H9 (cell line): ENCODE measurements at regions not wholly inside any gene's neighbourhood (a gene's known extent, or its start where the extent isn't known, plus 50 kb on each side); places are given as distances from the start of the nearest gene placed in this dataset.

Experiments used
- DNase-seq: peaks from one replicate; pipeline ENCODE4 v3.0.0-alpha.2; 2017
- H2AFZ ChIP-seq: one replicate; pipeline ENCODE4 v1.6.1; 2013; ENCODE audit warnings: mild to moderate bottlenecking, low read length, control low read depth, moderate library complexity
- H2AK5ac ChIP-seq: 2 replicates; pipeline ENCODE4 v1.6.1; 2013; ENCODE audit warnings: low read length, control low read depth, mixed read lengths; ENCODE audit not compliant: insufficient read length
- H2BK120ac ChIP-seq: one replicate; pipeline ENCODE4 v1.6.1; 2013; ENCODE audit warnings: low read depth, mild to moderate bottlenecking, low read length, control low read depth, inconsistent platforms; ENCODE audit not compliant: poor library complexity, severe bottlenecking
- H2BK12ac ChIP-seq: 2 replicates; pipeline ENCODE4 v1.6.1; 2013; ENCODE audit warnings: low read length, control low read depth, mixed read lengths, low read depth; ENCODE audit not compliant: insufficient read length
- H2BK15ac ChIP-seq: 2 replicates; pipeline ENCODE4 v1.6.1; 2013; ENCODE audit warnings: low read depth, low read length, control low read depth
- H2BK20ac ChIP-seq: one replicate; pipeline ENCODE4 v1.6.1; 2013; ENCODE audit warnings: low read depth, mild to moderate bottlenecking, low read length, control low read depth, inconsistent platforms; ENCODE audit not compliant: poor library complexity, severe bottlenecking
- H2BK5ac ChIP-seq: 2 replicates; pipeline ENCODE4 v1.6.1; 2013; ENCODE audit warnings: low read length, control low read depth, mixed read lengths; ENCODE audit not compliant: insufficient read length
- H3K14ac ChIP-seq: 2 replicates; pipeline ENCODE4 v1.6.1; 2013; ENCODE audit warnings: low read length, control low read depth; ENCODE audit not compliant: insufficient read depth
- H3K18ac ChIP-seq: 2 replicates; pipeline ENCODE4 v1.6.1; 2013; ENCODE audit warnings: low read depth, mild to moderate bottlenecking, mixed read lengths, low read length, control low read depth; ENCODE audit not compliant: insufficient read length
- H3K23ac ChIP-seq: 2 replicates; pipeline ENCODE4 v1.6.1; 2013; ENCODE audit warnings: low read length, control low read depth, mixed read lengths, low read depth; ENCODE audit not compliant: insufficient read length
- H3K23me2 ChIP-seq: 2 replicates; pipeline ENCODE4 v1.6.1; 2013; ENCODE audit warnings: low read depth, mild to moderate bottlenecking, mixed read lengths, low read length, control low read depth; ENCODE audit not compliant: insufficient read length, poor library complexity, severe bottlenecking
- H3K27ac ChIP-seq: 2 replicates; pipeline ENCODE4 v1.5.1; 2013; ENCODE audit warnings: low read length, control low read depth, mixed read lengths, low read depth; ENCODE audit not compliant: insufficient read length
- H3K27me3 ChIP-seq: 2 replicates; pipeline ENCODE4 v1.6.1; 2013; ENCODE audit warnings: low read length, control low read depth, inconsistent platforms; ENCODE audit not compliant: insufficient read depth
- H3K4ac ChIP-seq: 2 replicates; pipeline ENCODE4 v1.6.1; 2013; ENCODE audit warnings: low read depth, mild to moderate bottlenecking, control low read depth, inconsistent platforms, low read length, moderate library complexity
- H3K4me1 ChIP-seq: 2 replicates; pipeline ENCODE4 v1.6.1; 2013; ENCODE audit warnings: low read length, control low read depth, inconsistent platforms; ENCODE audit not compliant: insufficient read depth
- H3K4me2 ChIP-seq: 2 replicates; pipeline ENCODE4 v1.6.1; 2013; ENCODE audit warnings: low read length, control low read depth, mixed read lengths; ENCODE audit not compliant: insufficient read length, insufficient read depth
- H3K56ac ChIP-seq: 2 replicates; pipeline ENCODE4 v1.6.1; 2013; ENCODE audit warnings: low read depth, mild to moderate bottlenecking, mixed read lengths, low read length, control low read depth; ENCODE audit not compliant: insufficient read length
- H3K79me1 ChIP-seq: 2 replicates; pipeline ENCODE4 v1.6.1; 2013; ENCODE audit warnings: low read depth, mild to moderate bottlenecking, moderate library complexity, low read length, control low read depth, inconsistent platforms; ENCODE audit not compliant: insufficient read depth, poor library complexity, severe bottlenecking
- H3K79me2 ChIP-seq: 2 replicates; pipeline ENCODE4 v1.6.1; 2013; ENCODE audit warnings: low read length, control low read depth, inconsistent platforms; ENCODE audit not compliant: insufficient read depth
- H3K9ac ChIP-seq: 2 replicates; pipeline ENCODE4 v1.6.1; 2013; ENCODE audit warnings: low read length, control low read depth, mixed read lengths; ENCODE audit not compliant: insufficient read length; ENCODE audit errors: extremely low read depth
- H3K9me3 ChIP-seq: one replicate; pipeline ENCODE4 v1.6.1; 2013; ENCODE audit warnings: low read depth, low read length, inconsistent platforms; ENCODE audit not compliant: control insufficient read depth
- H3T11ph ChIP-seq: one replicate; pipeline ENCODE4 v1.6.1; 2013; ENCODE audit warnings: mild to moderate bottlenecking, low read length, control low read depth, inconsistent platforms
- H4K20me1 ChIP-seq: one replicate; pipeline ENCODE4 v1.6.1; 2013; ENCODE audit not compliant: control insufficient read depth, insufficient read length, insufficient read depth
- H4K5ac ChIP-seq: 2 replicates; pipeline ENCODE4 v1.6.1; 2013; ENCODE audit warnings: low read depth, mild to moderate bottlenecking, mixed read lengths, low read length, control low read depth; ENCODE audit not compliant: insufficient read length
- H4K8ac ChIP-seq: replicated peaks from 2 replicates; pipeline ENCODE4 v1.6.1; 2013; ENCODE audit warnings: low read length, control low read depth, mixed read lengths, low read depth; ENCODE audit not compliant: insufficient read length
- H4K91ac ChIP-seq: 2 replicates; pipeline ENCODE4 v1.6.1; 2013; ENCODE audit warnings: low read depth, mild to moderate bottlenecking, moderate library complexity, mixed read lengths, low read length, control low read depth; ENCODE audit not compliant: insufficient read length
- H3K27ac Mint-ChIP-seq, 3 experiments: 2 replicates in 2 of 3; 3 replicates in 1 of 3; pipeline ENCODE4 v1.8.0; 2020 to 2021; ENCODE audit warnings: mixed read lengths in 3 of 3, mild to moderate bottlenecking in 1 of 3, moderate library complexity in 1 of 3
- H3K27me3 Mint-ChIP-seq: 2 replicates; pipeline ENCODE4 v1.8.0; 2021; ENCODE audit warnings: low read depth, mild to moderate bottlenecking, moderate library complexity, mixed read lengths
- H3K36me3 Mint-ChIP-seq, 3 experiments: 2 replicates in 2 of 3; 3 replicates in 1 of 3; pipeline ENCODE4 v1.8.0; 2020 to 2021; ENCODE audit warnings: low read depth in 3 of 3, mixed read lengths in 3 of 3; ENCODE audit not compliant: insufficient read depth in 1 of 3
- H3K4me1 Mint-ChIP-seq, 2 experiments: 2 replicates each; pipeline ENCODE4 v1.8.0; 2020; ENCODE audit warnings: mixed read lengths in 2 of 2
- H3K4me3 Mint-ChIP-seq, 2 experiments: 2 replicates in 1 of 2; 3 replicates in 1 of 2; pipeline ENCODE4 v1.8.0; 2020 to 2021; ENCODE audit warnings: mild to moderate bottlenecking in 2 of 2, mixed read lengths in 2 of 2, moderate library complexity in 1 of 2
- H3K9me3 Mint-ChIP-seq, 2 experiments: 2 replicates in 1 of 2; 3 replicates in 1 of 2; pipeline ENCODE4 v1.8.0; 2020; ENCODE audit warnings: mild to moderate bottlenecking in 2 of 2, mixed read lengths in 2 of 2, moderate library complexity in 1 of 2
- WGBS: extraction: QIAGEN DNeasy Blood & Tissue Kit; methylation state at CpG from one replicate; pipeline ENCODE4 v1.1.7; 2013; ENCODE audit warnings: missing lambda C conversion rate, low lambda C conversion rate, mixed read lengths; ENCODE audit not compliant: insufficient read length; ENCODE audit errors: extremely low coverage; 5-methylcytosine and 5-hydroxymethylcytosine counted together
- TF ChIP-seq, protein P1 (sequence below): fragments of 200-600 bp; sonication (generic); conservative IDR thresholded peaks from 3 replicates; pipeline ENCODE4 v1.8.0; 2021; ENCODE audit warnings: antibody characterized with exemption, mild to moderate bottlenecking

- H2BK120ac ChIP-seq, result no peak overlapping the region
- Mint-ChIP-seq H3K27ac (peak overlapping the region in 1 of 3 experiments; percentile 88; a peak in 2 of 7 replicates), H3K4me3 (no peak overlapping the region), H3K27me3 (no peaks in the 10 kb centered on the region), H3K36me3 (peaks cover 0 to 7% (median 0%) of the 10 kb centered on the region in 3 experiments; a peak in 3 of 7 replicates), H3K9me3 (no peaks in the 10 kb centered on the region), H3K4me1 (peaks cover 14 to 16% of the 10 kb centered on the region in 2 experiments)
- no peak overlapping the region for H2AFZ ChIP-seq
- H2BK12ac ChIP-seq, result no peak overlapping the region
- no peak overlapping the region for H4K8ac ChIP-seq
- H2BK5ac ChIP-seq, result no peak overlapping the region
- no peak overlapping the region for H3K4ac ChIP-seq
- H3K4me1 ChIP-seq, result no peaks in the 10 kb centered on the region
- H3K27me3 ChIP-seq, result no peaks in the 10 kb centered on the region
- no peak overlapping the region for H3K56ac ChIP-seq
- H4K5ac ChIP-seq, result no peak overlapping the region
- no peak overlapping the region for H3K14ac ChIP-seq
- no peak overlapping the region for H3K18ac ChIP-seq
- H3K9ac ChIP-seq, result no peak overlapping the region
- no peak overlapping the region for H3T11ph ChIP-seq
- H3K23ac ChIP-seq, result no peak overlapping the region
- no peaks in the 10 kb centered on the region for H3K23me2 ChIP-seq
- H2BK15ac ChIP-seq, result no peak overlapping the region
- no peak overlapping the region for H2AK5ac ChIP-seq
- DNase-seq, result peak; percentile 88
- no peak overlapping the region for H2BK20ac ChIP-seq
- H3K27ac ChIP-seq, result no peak overlapping the region
- H3K4me2 ChIP-seq, result no peak overlapping the region
- TF ChIP-seq, protein P1, sequence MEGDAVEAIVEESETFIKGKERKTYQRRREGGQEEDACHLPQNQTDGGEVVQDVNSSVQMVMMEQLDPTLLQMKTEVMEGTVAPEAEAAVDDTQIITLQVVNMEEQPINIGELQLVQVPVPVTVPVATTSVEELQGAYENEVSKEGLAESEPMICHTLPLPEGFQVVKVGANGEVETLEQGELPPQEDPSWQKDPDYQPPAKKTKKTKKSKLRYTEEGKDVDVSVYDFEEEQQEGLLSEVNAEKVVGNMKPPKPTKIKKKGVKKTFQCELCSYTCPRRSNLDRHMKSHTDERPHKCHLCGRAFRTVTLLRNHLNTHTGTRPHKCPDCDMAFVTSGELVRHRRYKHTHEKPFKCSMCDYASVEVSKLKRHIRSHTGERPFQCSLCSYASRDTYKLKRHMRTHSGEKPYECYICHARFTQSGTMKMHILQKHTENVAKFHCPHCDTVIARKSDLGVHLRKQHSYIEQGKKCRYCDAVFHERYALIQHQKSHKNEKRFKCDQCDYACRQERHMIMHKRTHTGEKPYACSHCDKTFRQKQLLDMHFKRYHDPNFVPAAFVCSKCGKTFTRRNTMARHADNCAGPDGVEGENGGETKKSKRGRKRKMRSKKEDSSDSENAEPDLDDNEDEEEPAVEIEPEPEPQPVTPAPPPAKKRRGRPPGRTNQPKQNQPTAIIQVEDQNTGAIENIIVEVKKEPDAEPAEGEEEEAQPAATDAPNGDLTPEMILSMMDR, result peak; percentile 65
- no CpG with 5 or more reads among the region's 2 CpGs for WGBS
- H3K9me3 ChIP-seq, result no peaks in the 10 kb centered on the region
- H3K79me1 ChIP-seq, result no peaks in the 10 kb centered on the region
- H4K91ac ChIP-seq, result no peak overlapping the region
- no peaks in the 10 kb centered on the region for H3K79me2 ChIP-seq
- H4K20me1 ChIP-seq, result no peaks in the 10 kb centered on the region
Observed at GRCh38 chr21:20570824-20571232, 427.4 kb upstream of the NCAM2 start.
